ENCODE measurements at regions not wholly inside any gene's neighbourhood (a gene's known extent, or its start where the extent isn't known, plus 50 kb on each side); places are given as distances from the start of the nearest gene placed in this dataset.
A peak's percentile ranks its signal among the peaks of the same experiment; 100 is the strongest.
"Not testable (repeated sequence)": the region's sequence is repeated elsewhere in the genome, so short reads cannot be mapped to it uniquely, and the experiment has no call there.

- DNase-seq = no peak
Measured at GRCh38 chr12:93980711-93981110, 167.7 kb upstream of the PLXNC1 start.

GRCh38 chr12:93981411-93981810, 167.0 kb upstream of the PLXNC1 start:
- DNase-seq = no peak

GRCh38 chr12:93982771-93983315, 165.5 kb upstream of the PLXNC1 start:
- no peak for DNase-seq

- DNase-seq = no peak
Measured at GRCh38 chr12:93984005-93984404, 164.4 kb upstream of the PLXNC1 start.

GRCh38 chr12:93989949-93990348, 158.4 kb upstream of the PLXNC1 start:
- DNase-seq = no peak

- peak; percentile 72 for DNase-seq
Measured at GRCh38 chr12:93990832-93991803, 157.3 kb upstream of the PLXNC1 start.

GRCh38 chr12:93991829-93992461, 156.4 kb upstream of the PLXNC1 start:
- no peak for DNase-seq

GRCh38 chr12:93994721-93995120, 153.7 kb upstream of the PLXNC1 start:
- DNase-seq = no peak

- no peak for DNase-seq
Measured at GRCh38 chr12:93996321-93996720, 152.1 kb upstream of the PLXNC1 start.

- DNase-seq = no peak
Measured at GRCh38 chr12:94001691-94002090, 146.7 kb upstream of the PLXNC1 start.

- DNase-seq = not testable (repeated sequence)
Measured at GRCh38 chr12:94002925-94003324, 145.5 kb upstream of the PLXNC1 start.

GRCh38 chr12:94007833-94008232, 140.5 kb upstream of the PLXNC1 start:
- not testable (repeated sequence) for DNase-seq

GRCh38 chr12:94010307-94010706, 138.1 kb upstream of the PLXNC1 start:
- DNase-seq = no peak

GRCh38 chr12:94012071-94012470, 136.3 kb upstream of the PLXNC1 start:
- DNase-seq = no peak

GRCh38 chr12:94012590-94012989, 135.8 kb upstream of the PLXNC1 start:
- no peak for DNase-seq

GRCh38 chr12:94017247-94017646, 131.1 kb upstream of the PLXNC1 start:
- DNase-seq = not testable (repeated sequence)

GRCh38 chr12:94020335-94020734, 128.0 kb upstream of the PLXNC1 start:
- no peak for DNase-seq

GRCh38 chr12:94023879-94024278, 124.5 kb upstream of the PLXNC1 start:
- DNase-seq = no peak

GRCh38 chr12:94025068-94025467, 123.3 kb upstream of the PLXNC1 start:
- no peak for DNase-seq

GRCh38 chr12:94025756-94026155, 122.6 kb upstream of the PLXNC1 start:
- DNase-seq = no peak

- no peak for DNase-seq
Measured at GRCh38 chr12:94026596-94026995, 121.8 kb upstream of the PLXNC1 start.

- DNase-seq = no peak
Measured at GRCh38 chr12:94027561-94027960, 120.8 kb upstream of the PLXNC1 start.

GRCh38 chr12:94031763-94032162, 116.6 kb upstream of the PLXNC1 start:
- no peak for DNase-seq

GRCh38 chr12:94032368-94032767, 116.0 kb upstream of the PLXNC1 start:
- no peak for DNase-seq
